GM23338 (cell line): ENCODE measurements at regions not wholly inside any gene's neighbourhood (a gene's known extent, or its start where the extent isn't known, plus 50 kb on each side); places are given as distances from the start of the nearest gene placed in this dataset.
A peak's percentile ranks its signal among the peaks of the same experiment; 100 is the strongest.

ENCODE experiments used
- ATAC-seq: fragments of 200-7000 bp; cut with Tn5 transposase; 3 replicates; pipeline ENCODE4 v1.9.1; 2020
- DNase-seq: peaks from one replicate; pipeline ENCODE4 v3.0.0-alpha.2; 2015; ENCODE audit warnings: low spot score
- H2AFZ ChIP-seq: fragments of 200-600 bp; sonication (generic); 2 replicates; pipeline ENCODE4 v1.8.0; 2016; ENCODE audit warnings: antibody characterized with exemption, mild to moderate bottlenecking, moderate library complexity
- H3F3A ChIP-seq: fragments of 200-600 bp; sonication (generic); replicated peaks from 2 replicates; pipeline ENCODE4 v1.8.0; 2017; ENCODE audit warnings: antibody characterized with exemption, mixed run types, low read depth
- H3K27ac ChIP-seq: fragments of 200-600 bp; sonication (generic); 2 replicates; pipeline ENCODE4 v1.6.1; 2016; ENCODE audit warnings: low read depth
- H3K27me3 ChIP-seq: fragments of 200-600 bp; sonication (generic); 2 replicates; pipeline ENCODE4 v1.8.0; 2016; ENCODE audit warnings: mild to moderate bottlenecking, mixed run types, moderate library complexity; ENCODE audit not compliant: insufficient read depth
- H3K36me3 ChIP-seq: fragments of 200-600 bp; sonication (generic); 2 replicates; pipeline ENCODE4 v1.8.0; 2016; ENCODE audit warnings: mild to moderate bottlenecking; ENCODE audit not compliant: insufficient read depth
- H3K4me1 ChIP-seq: fragments of 200-600 bp; sonication (generic); 2 replicates; pipeline ENCODE4 v1.8.0; 2016; ENCODE audit warnings: mild to moderate bottlenecking, moderate library complexity; ENCODE audit not compliant: insufficient read depth
- H3K4me2 ChIP-seq: fragments of 200-600 bp; sonication (generic); 2 replicates; pipeline ENCODE4 v1.7.1; 2017; ENCODE audit warnings: mixed run types
- H3K4me3 ChIP-seq: fragments of 200-600 bp; sonication (generic); 2 replicates; pipeline ENCODE4 v1.6.1; 2016; ENCODE audit warnings: mixed run types
- H3K79me2 ChIP-seq: fragments of 200-600 bp; sonication (generic); replicated peaks from 2 replicates; pipeline ENCODE4 v1.8.0; 2017; ENCODE audit warnings: mild to moderate bottlenecking; ENCODE audit not compliant: insufficient read depth
- H3K9me2 ChIP-seq: fragments of 200-600 bp; sonication (generic); 2 replicates; pipeline ENCODE4 v1.8.0; 2017; ENCODE audit not compliant: insufficient read depth
- H4K20me1 ChIP-seq: fragments of 200-600 bp; sonication (generic); replicated peaks from 2 replicates; pipeline ENCODE4 v1.8.0; 2017; ENCODE audit warnings: mild to moderate bottlenecking; ENCODE audit not compliant: insufficient read depth
- H3K27ac Mint-ChIP-seq: 2 replicates; pipeline ENCODE4 v1.8.0; 2020; ENCODE audit warnings: inconsistent platforms, mild to moderate bottlenecking, moderate library complexity, mixed read lengths
- H3K27me3 Mint-ChIP-seq: 3 replicates; pipeline ENCODE4 v1.8.0; 2022; ENCODE audit warnings: low read depth, mild to moderate bottlenecking, moderate library complexity, mixed read lengths, inconsistent platforms; ENCODE audit not compliant: insufficient read depth, poor library complexity
- H3K36me3 Mint-ChIP-seq: 3 replicates; pipeline ENCODE4 v1.8.0; 2021; ENCODE audit warnings: low read depth, mild to moderate bottlenecking, inconsistent platforms, moderate library complexity, mixed read lengths
- H3K4me1 Mint-ChIP-seq: 3 replicates; pipeline ENCODE4 v1.8.0; 2020; ENCODE audit warnings: mild to moderate bottlenecking, inconsistent platforms, mixed read lengths
- H3K4me3 Mint-ChIP-seq: 3 replicates; pipeline ENCODE4 v1.8.0; 2021; ENCODE audit warnings: moderate library complexity, mild to moderate bottlenecking, inconsistent platforms, mixed read lengths
- H3K9me3 Mint-ChIP-seq: 3 replicates; pipeline ENCODE4 v1.8.0; 2020; ENCODE audit warnings: moderate library complexity, mild to moderate bottlenecking, inconsistent platforms, mixed read lengths
- CREB1 ChIP-seq: fragments of 250-450 bp; sonication (Bioruptor Pico); IDR thresholded peaks from 2 replicates; pipeline ENCODE4 v1.5.0; 2020; ENCODE audit warnings: low read depth, mild to moderate bottlenecking, moderate library complexity
- CTCF ChIP-seq, 2 experiments: fragments of 200-600 bp in 1 of 2; sonication (generic) in 1 of 2; conservative IDR thresholded peaks; 2 replicates each; pipeline versions ENCODE4 v1.5.1 to v1.6.1; 2016 to 2017; ENCODE audit warnings: antibody characterized with exemption in 2 of 2, low read depth in 2 of 2, mild to moderate bottlenecking in 2 of 2, moderate library complexity in 1 of 2
- ETS1 ChIP-seq: IDR thresholded peaks from 2 replicates; pipeline ENCODE4 v1.6.1; 2016; ENCODE audit warnings: antibody characterized with exemption
- EZH2 ChIP-seq: fragments of 200-600 bp; sonication (generic); IDR thresholded peaks from one replicate; pipeline ENCODE4 v1.8.0; 2017; ENCODE audit warnings: antibody characterized with exemption, mild to moderate bottlenecking, low read depth; ENCODE audit not compliant: unreplicated experiment
- EZH2phosphoT487 ChIP-seq: fragments of 200-600 bp; sonication (generic); IDR thresholded peaks from one replicate; pipeline ENCODE4 v1.8.1; 2018; ENCODE audit warnings: antibody characterized with exemption; ENCODE audit not compliant: unreplicated experiment
- JUNB ChIP-seq: IDR thresholded peaks from one replicate; pipeline ENCODE4 v1.6.1; 2016; ENCODE audit warnings: antibody characterized with exemption; ENCODE audit not compliant: unreplicated experiment
- NANOG ChIP-seq: IDR thresholded peaks from 2 replicates; pipeline ENCODE4 v1.6.1; 2016; ENCODE audit warnings: antibody characterized with exemption, borderline replicate concordance
- POLR2AphosphoS5 ChIP-seq: IDR thresholded peaks from 2 replicates; pipeline ENCODE4 v1.6.1; 2016; ENCODE audit warnings: antibody characterized with exemption, low read depth
- REST ChIP-seq: IDR thresholded peaks from one replicate; pipeline ENCODE4 v1.6.1; 2018; ENCODE audit warnings: antibody characterized with exemption; ENCODE audit not compliant: unreplicated experiment
- STAT1 ChIP-seq: IDR thresholded peaks from one replicate; pipeline ENCODE4 v1.6.1; 2016; ENCODE audit warnings: antibody characterized with exemption; ENCODE audit not compliant: unreplicated experiment
- ZNF114 ChIP-seq: fragments of 250-450 bp; sonication (Bioruptor Pico); IDR thresholded peaks from 2 replicates; pipeline ENCODE4 v1.5.0; 2020; ENCODE audit warnings: mild to moderate bottlenecking, moderate library complexity
- ZNF331 ChIP-seq: fragments of 250-450 bp; sonication (Bioruptor Pico); IDR thresholded peaks from 2 replicates; pipeline ENCODE4 v1.5.0; 2020; ENCODE audit warnings: low read depth, mild to moderate bottlenecking, moderate library complexity
- ZNF462 ChIP-seq: fragments of 250-450 bp; sonication (Bioruptor Pico); IDR thresholded peaks from 2 replicates; pipeline ENCODE4 v1.5.0; 2020; ENCODE audit warnings: mild to moderate bottlenecking, moderate library complexity

GRCh38 chr2:153567367-153567766 is 88.8 kb upstream of the RPRM start:
- no peaks in the 10 kb centered on the region for H3K27me3 ChIP-seq
- Mint-ChIP-seq H3K36me3 (no peaks in the 10 kb centered on the region), H3K27me3 (no peaks in the 10 kb centered on the region), H3K4me3 (no peak overlapping the region), H3K9me3 (no peaks in the 10 kb centered on the region), H3K4me1 (peaks cover 18% of the 10 kb centered on the region), H3K27ac (peak overlapping the region; percentile 30; the same call in 1 of the 2 replicates)
- no peak overlapping the region for H3K4me2 ChIP-seq
- TF ChIP-seq STAT1 = no peak
- no peak for TF ChIP-seq POLR2AphosphoS5
- TF ChIP-seq NANOG = no peak
- no peak for TF ChIP-seq CREB1 (CRISPR knock-in tag)
- no peak for TF ChIP-seq JUNB
- no peak for TF ChIP-seq REST
- TF ChIP-seq EZH2phosphoT487 = no peak
- no peak for TF ChIP-seq CTCF (conservative IDR thresholded peaks at IDR 0.05; ENCODE audit: low read depth in 2 of 2)
- no peak for TF ChIP-seq ZNF114 (CRISPR knock-in tag)
- no peak for TF ChIP-seq ZNF462 (CRISPR knock-in tag)
- no peak for TF ChIP-seq ETS1
- TF ChIP-seq ZNF331 = no peak
- no peak for TF ChIP-seq EZH2
- 0 out of 2 replicates have a peak overlapping the region, but pooled peaks have one; percentile 28 for H2AFZ ChIP-seq
- no peaks in the 10 kb centered on the region for H3K9me2 ChIP-seq
- DNase-seq (no peak), ATAC-seq (no peak; the same call in 2 of the 3 replicates)
- peaks cover 11% of the 10 kb centered on the region for H3K4me1 ChIP-seq
- H4K20me1 ChIP-seq = no peaks in the 10 kb centered on the region
- no peak overlapping the region for H3K27ac ChIP-seq
- no peak overlapping the region for H3K4me3 ChIP-seq
- H3F3A ChIP-seq = no peaks in the 10 kb centered on the region
- no peaks in the 10 kb centered on the region for H3K79me2 ChIP-seq
- no peaks in the 10 kb centered on the region for H3K36me3 ChIP-seq
